Embryonic facial prominence (tissue), 1 donor: ENCODE measurements at regions not wholly inside any gene's neighbourhood (a gene's known extent, or its start where the extent isn't known, plus 50 kb on each side); places are given as distances from the start of the nearest gene placed in this dataset.
A peak's percentile ranks its signal among the peaks of the same experiment; 100 is the strongest.

ENCODE experiments used
- DNase-seq: peaks from one replicate; pipeline ENCODE4 v3.0.0-alpha.2; 2016; ENCODE audit errors: extremely low spot score

DNA sequence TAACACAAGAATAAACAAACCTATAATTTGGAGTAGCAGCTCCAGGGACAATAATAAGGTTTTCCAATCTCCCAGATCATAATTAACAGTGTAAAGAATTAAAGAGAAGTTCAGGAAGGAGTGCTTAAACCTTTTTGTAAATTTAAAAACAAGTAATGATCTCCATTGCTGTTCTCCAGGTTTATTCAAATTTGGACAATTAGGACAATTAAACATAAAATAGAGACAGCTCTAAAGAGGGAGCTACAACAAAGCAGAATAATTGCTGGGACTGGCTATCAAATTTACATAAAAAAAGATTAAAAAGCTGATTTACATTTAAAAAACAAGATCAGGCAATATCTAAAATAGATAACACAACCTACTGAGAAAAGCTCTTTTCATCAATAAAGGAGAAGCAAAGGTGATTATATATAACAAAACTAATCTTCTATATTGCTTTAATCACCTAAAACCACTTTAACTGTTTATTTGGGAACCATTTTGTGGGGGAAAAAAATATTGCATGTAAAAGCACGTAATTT lies 80.1 kb upstream of the CREB1 start:
- no peak for DNase-seq

DNA sequence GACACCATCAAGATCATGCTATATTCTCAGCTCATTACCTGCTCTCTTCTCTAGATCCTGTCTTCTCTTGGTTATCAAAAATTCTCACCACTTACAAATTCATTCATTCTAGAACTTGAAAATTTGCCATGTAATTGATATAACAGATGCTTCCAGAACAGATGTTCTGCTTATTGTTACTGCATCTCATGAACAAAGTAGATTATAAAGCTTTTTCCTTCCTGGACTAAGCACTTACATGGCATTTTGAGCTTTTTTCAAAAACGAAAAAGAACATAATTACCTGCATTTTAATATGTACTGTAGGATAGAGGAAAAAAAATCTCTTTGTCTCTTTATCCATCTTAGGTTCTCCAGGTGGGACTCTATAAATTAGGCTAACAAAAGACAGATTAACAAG lies 79.6 kb upstream of the CREB1 start:
- DNase-seq, result no peak

DNA sequence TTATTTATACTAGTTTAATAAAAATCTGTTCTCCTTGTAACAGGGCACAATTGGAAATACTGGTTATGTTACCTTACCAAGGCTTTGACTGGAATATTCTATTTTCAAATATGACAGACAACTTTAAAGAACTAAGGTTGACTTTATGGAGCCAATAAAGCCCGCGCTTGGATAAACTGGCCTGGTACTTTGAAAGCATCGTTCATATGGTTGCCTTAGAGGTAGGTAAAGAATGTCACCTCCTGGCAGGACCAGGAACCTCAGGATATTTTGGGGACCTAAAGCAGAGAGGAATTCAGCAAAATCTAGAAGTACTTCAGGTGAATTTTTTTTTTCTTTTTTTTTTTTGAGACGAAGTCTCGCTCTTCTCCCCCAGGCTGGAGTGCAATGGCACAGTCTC lies 71.2 kb upstream of the CREB1 start:
- DNase-seq, result no peak

DNA sequence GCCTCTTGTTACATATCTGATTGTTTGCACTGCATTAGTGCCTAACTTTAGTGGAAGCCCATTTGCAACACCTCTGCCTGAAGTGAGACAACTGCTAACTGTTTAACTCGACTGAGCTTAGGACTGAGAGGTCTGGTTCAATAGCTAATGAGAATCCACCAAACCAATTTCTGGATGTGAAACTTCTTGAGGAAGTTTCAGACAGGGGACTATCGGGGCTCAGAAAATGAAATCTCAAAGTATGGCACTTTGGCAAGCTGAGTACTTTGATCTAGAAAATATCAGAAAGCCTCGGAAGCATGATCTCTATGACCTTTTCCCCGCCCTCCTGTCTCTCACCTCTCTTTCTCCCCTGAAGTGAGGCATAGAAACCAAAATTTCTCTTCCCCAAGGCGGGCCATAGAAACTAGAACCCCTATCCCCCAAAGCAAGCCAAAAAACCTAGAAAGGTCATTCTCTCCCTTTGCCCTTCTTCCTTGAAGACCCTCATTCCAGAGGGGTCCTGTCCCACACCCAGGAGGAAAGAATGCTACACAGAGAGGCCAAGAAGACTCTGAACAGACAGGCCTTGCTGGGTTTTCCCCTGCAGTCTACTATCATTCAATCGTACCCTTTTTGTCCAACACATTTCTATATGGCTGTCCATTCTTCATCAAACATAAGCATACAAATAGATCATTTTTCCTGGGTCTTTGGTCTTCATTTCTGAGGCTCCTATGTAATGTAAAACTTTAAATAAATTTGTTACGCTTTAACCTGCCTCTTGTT lies 69.6 kb upstream of the CREB1 start:
- no peak for DNase-seq

DNA sequence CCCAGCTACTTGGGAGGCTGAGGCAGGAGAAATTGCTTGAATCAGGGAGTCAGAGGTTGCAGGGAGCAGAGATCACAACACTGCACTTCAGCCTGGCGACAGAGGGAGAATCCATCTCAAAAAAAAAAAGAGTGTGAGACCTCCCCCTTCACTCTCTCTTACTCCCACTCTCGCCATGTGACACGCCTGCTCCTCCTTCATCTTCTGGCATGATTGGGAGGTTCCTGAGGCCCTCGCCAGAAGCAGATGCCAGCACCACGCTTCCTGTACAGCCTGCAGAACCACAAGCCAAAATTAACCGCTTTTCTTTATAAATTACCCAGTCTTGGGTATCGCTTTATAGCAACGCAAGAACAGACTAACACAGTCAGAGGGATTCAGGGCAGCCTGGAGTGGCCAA lies 66.3 kb upstream of the CREB1 start:
- DNase-seq, result no peak

DNA sequence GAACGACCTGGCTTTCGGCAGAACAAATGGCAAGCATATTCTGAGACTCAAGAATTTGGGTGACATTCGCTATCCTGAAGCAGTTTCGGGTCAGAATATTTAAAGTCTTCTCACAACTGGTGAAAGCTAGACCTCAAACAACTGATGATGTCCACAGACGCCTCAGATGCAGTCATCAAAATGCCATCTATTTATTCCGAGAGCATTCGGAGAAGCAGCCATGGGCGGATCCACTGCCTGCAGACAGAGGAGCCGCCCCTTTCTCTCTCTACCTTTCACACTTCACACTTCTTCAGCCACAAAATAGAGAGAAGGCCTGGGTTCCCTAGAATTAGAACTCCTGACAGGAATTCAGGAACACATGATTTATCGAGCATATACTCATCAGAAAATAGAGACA lies 65.8 kb upstream of the CREB1 start:
- no peak for DNase-seq

DNA sequence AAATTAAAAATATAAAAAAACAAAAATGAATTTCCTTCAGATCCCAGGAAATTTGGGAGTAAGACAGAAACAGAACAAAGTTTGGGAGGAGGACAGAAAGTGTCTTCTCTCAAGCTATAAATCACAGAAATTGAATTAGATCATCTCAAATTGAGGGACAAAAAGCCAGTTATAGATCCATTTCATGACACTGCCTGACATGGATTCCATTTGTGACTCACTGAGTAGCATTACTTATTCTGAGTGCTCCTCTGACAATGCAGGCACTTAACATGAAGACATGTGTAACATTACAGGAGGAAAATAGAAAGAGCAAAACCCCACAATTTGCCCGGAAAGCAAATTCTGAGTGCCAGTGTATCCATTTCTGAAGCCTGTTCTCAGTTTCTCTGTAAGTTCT lies 63.9 kb upstream of the CREB1 start:
- DNase-seq, result no peak

DNA sequence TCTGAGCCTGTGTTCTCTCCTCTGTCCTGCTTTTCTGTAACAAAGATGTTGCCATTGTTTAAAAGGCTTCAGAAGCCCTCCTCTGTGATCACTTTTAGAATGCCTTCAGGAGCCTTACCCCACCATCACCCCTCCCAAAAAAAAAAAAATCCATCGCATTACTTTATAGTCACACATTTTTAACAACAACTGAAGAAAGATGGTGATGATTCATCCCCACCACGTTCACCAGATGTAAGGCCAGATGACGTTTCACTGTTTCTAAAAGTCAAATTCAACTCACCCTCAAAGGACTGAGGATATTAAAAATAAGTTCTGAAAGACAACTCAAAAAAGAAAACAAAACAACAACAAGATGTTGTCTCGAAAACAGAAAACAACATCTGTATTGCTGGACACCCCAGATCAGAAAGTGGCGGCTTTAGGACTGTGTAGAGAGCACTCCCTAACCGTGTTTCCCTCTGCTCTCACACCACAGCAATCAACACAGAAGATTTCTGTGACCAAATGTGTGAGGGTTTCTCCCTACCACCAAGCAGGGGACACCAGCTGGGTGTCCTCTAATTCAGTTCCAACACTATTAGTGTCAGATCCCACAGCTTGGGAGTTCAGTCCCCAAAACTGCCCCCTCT lies 61.9 kb upstream of the CREB1 start:
- no peak for DNase-seq

DNA sequence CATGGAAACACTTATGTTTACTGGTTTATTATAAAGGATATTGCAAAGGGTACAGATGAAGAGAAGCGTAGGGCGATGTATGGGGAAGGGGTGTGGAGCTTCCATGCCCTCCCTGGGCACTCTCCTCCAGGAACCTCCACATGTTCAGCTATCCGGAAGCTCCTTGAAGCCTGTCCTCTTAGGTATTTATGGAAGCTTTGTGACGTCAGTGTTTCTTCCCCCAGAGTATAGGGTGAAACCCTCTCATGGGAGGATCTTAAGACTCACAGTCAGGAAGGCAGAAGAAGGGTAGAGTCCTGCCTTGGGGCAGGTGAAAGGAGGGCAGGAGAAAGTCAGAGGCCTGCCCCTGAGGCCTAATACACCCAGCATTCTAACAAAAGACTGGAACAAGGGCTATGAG lies 61.3 kb upstream of the CREB1 start:
- no peak for DNase-seq

DNA sequence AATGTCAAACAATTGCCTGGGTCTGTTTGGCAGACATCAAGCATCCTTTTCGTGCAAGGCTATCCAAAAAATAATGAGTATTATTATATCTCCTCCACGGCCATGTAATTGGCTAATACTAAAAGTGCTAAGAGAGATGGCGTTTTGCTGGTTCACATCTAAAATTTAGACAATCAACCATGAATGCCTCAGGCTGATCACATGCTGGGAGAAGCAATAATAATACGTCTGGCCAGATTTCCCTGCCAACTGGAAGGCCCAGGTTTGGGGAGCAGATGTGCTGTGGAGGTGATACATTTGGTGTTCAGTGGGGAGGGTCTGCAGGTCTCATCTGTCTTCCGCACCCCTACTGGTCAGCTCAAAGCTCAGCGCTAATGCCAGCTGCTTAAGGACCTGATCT lies 60.3 kb upstream of the CREB1 start:
- DNase-seq, result no peak

DNA sequence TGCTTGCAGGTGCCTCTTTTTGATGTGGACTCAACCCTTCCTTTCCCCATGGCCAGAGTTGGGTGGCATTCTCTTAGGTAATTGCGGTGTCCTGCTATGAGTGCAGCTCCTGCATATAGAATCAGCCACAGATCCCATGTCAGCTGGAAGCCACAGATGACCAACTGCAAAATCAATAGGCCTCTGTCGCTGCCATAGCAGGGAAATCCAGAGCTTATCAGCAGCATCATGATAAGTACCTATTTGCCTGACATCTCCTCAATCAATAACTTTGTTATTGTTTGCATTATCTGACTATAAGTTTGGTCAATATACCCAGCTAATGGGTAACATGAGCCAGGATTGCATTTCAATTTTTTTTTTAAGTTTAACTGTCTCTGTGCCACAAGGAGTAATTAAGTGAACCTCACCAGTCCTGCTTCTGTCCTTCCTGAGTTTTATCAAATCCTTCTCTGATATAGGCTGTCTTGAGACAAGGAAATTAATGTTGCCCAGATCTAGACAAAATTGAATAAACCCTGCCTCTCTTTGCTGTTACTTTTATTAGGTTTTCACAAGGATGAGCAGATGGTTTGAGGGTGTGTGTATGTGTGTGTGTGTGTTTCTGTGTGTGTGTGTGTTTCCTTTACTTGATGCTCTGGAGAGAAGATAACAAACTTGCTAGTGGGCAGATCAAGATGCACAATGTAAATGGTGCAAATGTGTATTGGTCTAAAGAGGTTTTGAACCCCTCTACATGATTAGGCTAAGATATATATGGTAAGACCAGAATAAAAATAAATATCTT lies 59.6 kb upstream of the CREB1 start:
- DNase-seq, result no peak

DNA sequence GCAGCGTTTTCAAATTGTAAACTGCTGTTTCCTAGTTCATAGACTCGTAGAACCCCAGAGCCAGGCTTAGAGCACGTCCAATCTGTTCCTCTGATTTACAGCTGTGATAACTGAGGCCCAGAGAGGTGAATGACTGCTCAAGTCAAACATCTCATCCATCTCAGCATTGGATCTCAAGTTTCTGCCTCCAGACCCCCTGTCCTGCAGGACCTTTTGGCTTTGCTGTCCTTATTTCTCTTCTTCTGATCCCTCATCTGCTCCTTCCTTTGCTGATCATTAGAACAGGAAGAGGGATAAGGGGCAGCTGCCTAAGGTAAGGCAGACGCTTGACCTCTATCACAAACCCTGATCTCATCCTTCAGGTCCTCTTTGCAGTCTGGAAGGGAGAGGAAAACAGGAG lies 58.5 kb upstream of the CREB1 start:
- no peak for DNase-seq

DNA sequence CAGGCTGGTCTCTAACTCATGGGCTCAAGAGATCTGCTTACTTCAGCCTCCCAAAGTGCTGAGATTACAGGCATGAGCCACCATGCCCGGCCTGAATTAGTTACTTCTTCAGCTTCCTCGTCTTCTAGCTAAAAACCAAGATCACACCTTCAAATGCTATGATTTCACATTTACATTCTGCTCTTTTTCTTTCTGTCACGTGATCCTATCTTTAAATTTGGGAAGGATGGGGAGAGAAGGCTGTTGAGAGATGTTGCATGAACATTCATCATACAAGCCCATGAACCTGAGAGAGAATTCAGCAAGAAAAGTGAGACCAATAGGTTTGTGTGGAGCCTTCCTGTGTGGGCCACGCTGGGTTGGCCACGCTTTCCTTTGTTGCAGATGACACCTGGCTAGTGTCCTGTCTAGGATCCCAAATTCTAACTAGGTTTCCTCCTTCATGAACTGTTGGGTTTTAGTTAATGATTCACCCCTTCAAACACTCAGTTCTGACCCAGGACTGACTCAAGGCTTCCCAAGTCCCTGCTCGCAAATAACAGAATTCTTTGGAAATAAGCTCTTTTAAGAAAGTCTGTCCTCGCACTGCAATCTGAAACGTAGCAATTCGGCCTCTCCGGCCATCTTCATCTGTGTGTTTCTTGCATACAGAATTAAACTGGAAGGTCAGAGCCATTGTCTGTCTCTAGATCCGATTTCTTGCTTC lies 57.3 kb upstream of the CREB1 start:
- no peak for DNase-seq

DNA sequence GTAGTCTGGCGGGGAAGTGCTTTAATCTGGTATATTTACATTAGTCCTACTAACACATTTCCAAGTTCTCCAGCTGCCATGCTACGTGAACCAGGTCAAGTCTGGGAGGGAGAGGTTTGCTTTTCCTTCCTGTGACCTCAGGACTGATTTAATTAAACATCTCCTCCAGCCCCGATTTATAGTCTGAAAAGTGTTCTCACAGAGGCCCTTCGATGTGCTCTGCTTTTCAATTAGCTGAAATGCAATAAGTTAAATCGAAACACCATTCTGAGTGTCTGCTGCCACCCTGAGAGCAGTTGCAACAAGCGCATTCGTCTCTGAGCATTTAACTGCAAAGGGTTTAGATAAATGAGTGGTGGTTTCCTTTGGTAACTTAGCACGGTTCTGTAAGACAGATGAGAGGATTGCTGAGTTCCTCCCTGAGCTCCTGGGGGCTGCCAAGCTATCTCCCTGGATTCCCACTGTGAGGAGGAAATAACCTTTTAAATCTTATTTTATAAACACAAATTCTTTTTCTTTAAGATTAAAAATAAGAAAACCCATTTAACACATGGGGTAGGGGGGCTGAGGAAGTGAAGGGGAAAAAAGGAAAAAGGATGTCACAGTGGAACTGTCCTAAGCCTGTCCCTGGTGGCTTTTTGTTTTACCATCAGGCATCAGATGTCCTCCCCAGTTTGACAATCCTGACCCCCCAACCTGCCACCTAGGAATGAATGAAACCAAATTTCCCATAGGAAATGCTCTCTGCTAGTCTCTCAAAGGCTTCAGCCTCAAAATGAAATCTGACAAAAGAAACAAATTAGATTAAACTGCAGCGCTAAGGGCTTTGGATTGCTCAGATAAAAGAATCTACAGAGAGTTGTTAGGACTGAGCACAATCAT lies 56.5 kb upstream of the CREB1 start:
- peak; percentile 52 for DNase-seq

DNA sequence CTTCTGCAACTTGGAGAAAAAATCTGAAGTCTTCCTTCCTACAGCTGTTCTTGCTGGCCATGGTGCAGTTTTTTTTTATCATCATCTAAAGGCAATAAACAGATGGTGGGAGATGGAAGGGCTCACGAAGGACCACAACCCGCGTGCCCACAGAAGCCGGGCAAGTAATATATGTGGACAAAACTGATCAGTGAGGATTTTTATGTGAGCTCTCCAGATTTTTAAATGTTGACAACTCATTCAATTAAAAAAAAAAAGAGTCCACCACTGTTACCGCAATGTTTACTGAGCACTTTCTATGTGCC lies 55.9 kb upstream of the CREB1 start:
- no peak for DNase-seq

DNA sequence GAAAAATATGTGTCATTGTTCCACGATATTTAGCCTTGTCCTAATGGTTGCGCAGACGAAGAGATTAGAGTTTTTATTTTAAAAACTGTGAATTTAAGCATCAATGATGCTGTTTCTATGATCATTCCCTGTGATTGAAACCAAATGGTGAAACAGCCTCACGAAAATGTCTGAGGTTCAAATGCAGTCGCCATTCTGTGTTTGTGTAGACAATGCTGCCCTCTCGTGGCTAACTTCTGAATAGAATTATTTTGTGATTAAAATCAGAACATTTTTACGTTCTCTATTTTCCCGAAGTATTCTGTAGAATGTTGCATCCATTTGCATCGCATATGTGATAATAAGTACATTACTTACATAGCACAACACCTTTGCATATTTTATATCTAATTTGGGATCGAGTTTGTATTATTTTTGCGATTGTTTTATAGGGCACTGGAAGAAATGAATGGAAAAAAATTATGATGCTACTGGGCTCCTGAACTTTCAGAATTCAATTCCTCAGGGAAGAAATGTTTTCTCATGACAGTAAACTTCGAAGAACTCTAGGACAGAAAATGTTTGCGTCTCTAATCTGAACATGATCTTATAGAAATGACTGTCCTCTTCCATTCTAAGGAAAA lies 54.8 kb upstream of the CREB1 start:
- peak; percentile 54 for DNase-seq

DNA sequence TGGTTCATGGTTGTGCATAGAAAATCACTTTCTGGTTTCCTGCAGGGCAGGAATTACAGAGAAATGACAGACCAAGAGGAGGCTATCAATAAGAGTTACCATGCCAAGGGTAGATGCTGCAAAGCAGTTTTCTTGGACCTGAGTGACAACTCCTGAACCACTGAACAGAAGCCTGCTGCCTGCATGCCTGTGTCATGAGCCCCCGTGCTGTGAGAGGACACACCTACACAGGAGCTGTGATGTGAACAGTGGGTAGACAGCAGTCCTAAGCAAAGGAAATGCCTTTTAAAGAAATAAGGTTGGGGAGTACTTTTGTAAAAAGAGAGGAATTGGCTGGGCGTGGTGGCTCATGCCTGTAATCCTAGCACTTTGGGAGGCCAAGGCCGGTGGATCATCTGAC lies 54.2 kb upstream of the CREB1 start:
- DNase-seq, result no peak

DNA sequence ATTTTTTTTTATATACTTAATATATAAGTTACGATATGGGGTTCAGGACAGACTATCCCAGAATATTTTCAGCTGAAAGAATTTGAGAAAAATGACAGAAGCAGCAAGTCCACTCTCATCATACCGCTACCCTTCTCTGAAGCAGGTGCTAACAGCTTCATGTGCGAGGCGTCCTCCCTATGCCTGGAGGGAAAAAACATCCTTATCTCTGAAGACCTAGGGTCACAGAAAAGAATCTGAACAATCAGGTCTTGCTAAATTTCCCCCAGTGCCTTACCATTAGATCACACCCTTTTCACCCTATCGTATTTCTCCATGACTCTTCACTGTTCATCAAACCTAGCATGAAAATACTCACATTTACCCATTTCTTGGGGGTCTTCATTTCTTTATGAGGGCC lies 51.9 kb upstream of the CREB1 start:
- DNase-seq, result no peak

DNA sequence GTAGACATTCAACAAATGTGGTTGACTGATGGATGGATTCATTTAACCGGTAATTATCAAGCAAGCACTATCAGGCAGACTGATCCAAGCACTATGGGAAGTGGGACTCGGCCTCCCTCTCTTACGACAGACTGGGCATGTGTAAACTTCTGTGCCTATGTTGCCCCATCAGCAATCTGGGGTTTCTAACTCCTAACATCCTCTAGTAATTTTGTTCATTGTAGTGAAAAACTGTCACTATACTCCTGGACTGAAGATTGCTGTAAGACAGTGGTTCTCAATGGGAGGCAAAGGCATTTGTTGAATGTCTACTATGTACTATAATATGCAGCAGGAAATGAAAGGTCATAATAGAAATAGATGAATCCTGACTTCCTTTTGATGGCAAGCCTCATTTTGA lies 51.2 kb upstream of the CREB1 start:
- no peak for DNase-seq

DNA sequence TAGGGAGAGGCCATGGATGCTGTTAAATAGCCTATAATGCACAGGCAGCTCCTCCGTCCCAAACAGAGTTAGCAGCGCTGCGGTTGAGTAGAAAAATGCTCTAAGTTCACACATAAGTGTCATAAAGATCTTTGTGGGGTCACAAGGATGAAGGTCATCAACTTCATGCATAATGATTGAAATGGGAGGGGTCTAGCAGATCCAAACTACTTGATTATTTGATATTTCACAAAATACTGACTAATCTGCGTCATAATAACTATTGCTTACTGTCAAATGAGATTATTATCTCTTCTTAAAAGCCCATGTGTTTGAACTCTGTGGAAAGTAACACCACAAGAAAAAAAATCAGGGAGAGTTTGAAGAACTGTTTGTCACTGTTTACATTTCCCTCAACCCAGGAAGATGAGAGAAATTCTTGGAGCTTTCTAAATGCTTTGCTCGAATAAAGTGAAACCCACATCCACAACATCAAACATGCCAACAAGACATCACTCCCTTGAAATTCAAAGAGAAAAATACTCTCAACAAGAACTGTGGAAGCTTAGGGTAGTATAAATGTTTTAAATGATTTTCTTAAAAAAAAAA lies 50.5 kb upstream of the CREB1 start:
- DNase-seq, result no peak
